GM23338 (cell line): ENCODE measurements at regions not wholly inside any gene's neighbourhood (a gene's known extent, or its start where the extent isn't known, plus 50 kb on each side); places are given as distances from the start of the nearest gene placed in this dataset.

Experiments used
- CREB1 ChIP-seq: fragments of 250-450 bp; sonication (Bioruptor Pico); IDR thresholded peaks from 2 replicates; pipeline ENCODE4 v1.5.0; 2020; ENCODE audit warnings: low read depth, mild to moderate bottlenecking, moderate library complexity
- EZH2 ChIP-seq: fragments of 200-600 bp; sonication (generic); IDR thresholded peaks from one replicate; pipeline ENCODE4 v1.8.0; 2017; ENCODE audit warnings: antibody characterized with exemption, mild to moderate bottlenecking, low read depth; ENCODE audit not compliant: unreplicated experiment
- EZH2phosphoT487 ChIP-seq: fragments of 200-600 bp; sonication (generic); IDR thresholded peaks from one replicate; pipeline ENCODE4 v1.8.1; 2018; ENCODE audit warnings: antibody characterized with exemption; ENCODE audit not compliant: unreplicated experiment
- JUNB ChIP-seq: IDR thresholded peaks from one replicate; pipeline ENCODE4 v1.6.1; 2016; ENCODE audit warnings: antibody characterized with exemption; ENCODE audit not compliant: unreplicated experiment
- NANOG ChIP-seq: IDR thresholded peaks from 2 replicates; pipeline ENCODE4 v1.6.1; 2016; ENCODE audit warnings: antibody characterized with exemption, borderline replicate concordance
- POLR2AphosphoS5 ChIP-seq: IDR thresholded peaks from 2 replicates; pipeline ENCODE4 v1.6.1; 2016; ENCODE audit warnings: antibody characterized with exemption, low read depth
- STAT1 ChIP-seq: IDR thresholded peaks from one replicate; pipeline ENCODE4 v1.6.1; 2016; ENCODE audit warnings: antibody characterized with exemption; ENCODE audit not compliant: unreplicated experiment
- ZNF114 ChIP-seq: fragments of 250-450 bp; sonication (Bioruptor Pico); IDR thresholded peaks from 2 replicates; pipeline ENCODE4 v1.5.0; 2020; ENCODE audit warnings: mild to moderate bottlenecking, moderate library complexity
- ZNF331 ChIP-seq: fragments of 250-450 bp; sonication (Bioruptor Pico); IDR thresholded peaks from 2 replicates; pipeline ENCODE4 v1.5.0; 2020; ENCODE audit warnings: low read depth, mild to moderate bottlenecking, moderate library complexity
- TF ChIP-seq, protein P1 (sequence below), 2 experiments: fragments of 200-600 bp in 1 of 2; sonication (generic) in 1 of 2; conservative IDR thresholded peaks; 2 replicates each; pipeline versions ENCODE4 v1.5.1 to v1.6.1; 2016 to 2017; ENCODE audit warnings: antibody characterized with exemption in 2 of 2, low read depth in 2 of 2, mild to moderate bottlenecking in 2 of 2, moderate library complexity in 1 of 2
- TF ChIP-seq, protein P2 (sequence below): IDR thresholded peaks from 2 replicates; pipeline ENCODE4 v1.6.1; 2016; ENCODE audit warnings: antibody characterized with exemption
- TF ChIP-seq, protein P3 (sequence below): IDR thresholded peaks from one replicate; pipeline ENCODE4 v1.6.1; 2018; ENCODE audit warnings: antibody characterized with exemption; ENCODE audit not compliant: unreplicated experiment
- TF ChIP-seq, protein P4 (sequence below): fragments of 250-450 bp; sonication (Bioruptor Pico); IDR thresholded peaks from 2 replicates; pipeline ENCODE4 v1.5.0; 2020; ENCODE audit warnings: mild to moderate bottlenecking, moderate library complexity

DNA sequence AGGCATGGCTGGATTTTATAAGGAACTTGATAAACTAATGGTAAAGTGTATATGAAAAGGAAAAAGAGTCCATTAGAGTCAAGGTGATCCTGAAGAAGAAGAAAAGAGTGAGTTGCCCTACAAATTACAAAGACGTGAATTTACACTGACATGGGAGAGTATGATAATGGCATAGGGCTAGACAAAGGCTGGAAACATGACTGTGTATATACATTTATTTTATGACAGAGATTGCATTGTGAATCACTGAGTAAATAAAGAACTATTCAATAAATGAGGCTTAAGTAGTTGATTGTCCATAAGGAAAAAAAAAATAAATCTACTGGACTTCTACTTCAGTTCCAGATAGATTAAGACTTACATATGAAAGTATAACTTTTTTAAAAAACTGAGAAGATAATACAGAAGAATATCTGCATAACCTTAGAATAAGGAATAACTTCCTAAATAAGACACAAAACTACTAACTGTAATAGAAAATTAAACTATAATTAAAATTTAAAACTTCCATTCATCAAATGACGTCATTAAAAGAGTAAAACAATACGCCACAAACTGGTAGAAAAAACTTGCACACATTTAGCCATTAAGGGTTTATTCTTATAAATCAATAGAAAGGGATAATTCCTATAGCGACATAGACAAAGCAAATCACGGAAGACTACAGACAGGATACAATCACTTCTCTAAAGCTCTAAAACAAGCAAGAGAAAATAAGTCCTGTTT is 278.5 kb downstream of the NOVA1 start:
- TF ChIP-seq, protein P1, sequence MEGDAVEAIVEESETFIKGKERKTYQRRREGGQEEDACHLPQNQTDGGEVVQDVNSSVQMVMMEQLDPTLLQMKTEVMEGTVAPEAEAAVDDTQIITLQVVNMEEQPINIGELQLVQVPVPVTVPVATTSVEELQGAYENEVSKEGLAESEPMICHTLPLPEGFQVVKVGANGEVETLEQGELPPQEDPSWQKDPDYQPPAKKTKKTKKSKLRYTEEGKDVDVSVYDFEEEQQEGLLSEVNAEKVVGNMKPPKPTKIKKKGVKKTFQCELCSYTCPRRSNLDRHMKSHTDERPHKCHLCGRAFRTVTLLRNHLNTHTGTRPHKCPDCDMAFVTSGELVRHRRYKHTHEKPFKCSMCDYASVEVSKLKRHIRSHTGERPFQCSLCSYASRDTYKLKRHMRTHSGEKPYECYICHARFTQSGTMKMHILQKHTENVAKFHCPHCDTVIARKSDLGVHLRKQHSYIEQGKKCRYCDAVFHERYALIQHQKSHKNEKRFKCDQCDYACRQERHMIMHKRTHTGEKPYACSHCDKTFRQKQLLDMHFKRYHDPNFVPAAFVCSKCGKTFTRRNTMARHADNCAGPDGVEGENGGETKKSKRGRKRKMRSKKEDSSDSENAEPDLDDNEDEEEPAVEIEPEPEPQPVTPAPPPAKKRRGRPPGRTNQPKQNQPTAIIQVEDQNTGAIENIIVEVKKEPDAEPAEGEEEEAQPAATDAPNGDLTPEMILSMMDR (conservative IDR thresholded peaks at IDR 0.05; ENCODE audit: low read depth in 2 of 2) = no peak
- TF ChIP-seq, protein P2, sequence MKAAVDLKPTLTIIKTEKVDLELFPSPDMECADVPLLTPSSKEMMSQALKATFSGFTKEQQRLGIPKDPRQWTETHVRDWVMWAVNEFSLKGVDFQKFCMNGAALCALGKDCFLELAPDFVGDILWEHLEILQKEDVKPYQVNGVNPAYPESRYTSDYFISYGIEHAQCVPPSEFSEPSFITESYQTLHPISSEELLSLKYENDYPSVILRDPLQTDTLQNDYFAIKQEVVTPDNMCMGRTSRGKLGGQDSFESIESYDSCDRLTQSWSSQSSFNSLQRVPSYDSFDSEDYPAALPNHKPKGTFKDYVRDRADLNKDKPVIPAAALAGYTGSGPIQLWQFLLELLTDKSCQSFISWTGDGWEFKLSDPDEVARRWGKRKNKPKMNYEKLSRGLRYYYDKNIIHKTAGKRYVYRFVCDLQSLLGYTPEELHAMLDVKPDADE = no peak
- TF ChIP-seq POLR2AphosphoS5 (no peak), EZH2 (no peak), ZNF114 (CRISPR knock-in tag) (no peak), EZH2phosphoT487 (no peak), JUNB (no peak), ZNF331 (no peak), STAT1 (no peak), CREB1 (CRISPR knock-in tag) (no peak), NANOG (no peak)
- TF ChIP-seq, protein P3, sequence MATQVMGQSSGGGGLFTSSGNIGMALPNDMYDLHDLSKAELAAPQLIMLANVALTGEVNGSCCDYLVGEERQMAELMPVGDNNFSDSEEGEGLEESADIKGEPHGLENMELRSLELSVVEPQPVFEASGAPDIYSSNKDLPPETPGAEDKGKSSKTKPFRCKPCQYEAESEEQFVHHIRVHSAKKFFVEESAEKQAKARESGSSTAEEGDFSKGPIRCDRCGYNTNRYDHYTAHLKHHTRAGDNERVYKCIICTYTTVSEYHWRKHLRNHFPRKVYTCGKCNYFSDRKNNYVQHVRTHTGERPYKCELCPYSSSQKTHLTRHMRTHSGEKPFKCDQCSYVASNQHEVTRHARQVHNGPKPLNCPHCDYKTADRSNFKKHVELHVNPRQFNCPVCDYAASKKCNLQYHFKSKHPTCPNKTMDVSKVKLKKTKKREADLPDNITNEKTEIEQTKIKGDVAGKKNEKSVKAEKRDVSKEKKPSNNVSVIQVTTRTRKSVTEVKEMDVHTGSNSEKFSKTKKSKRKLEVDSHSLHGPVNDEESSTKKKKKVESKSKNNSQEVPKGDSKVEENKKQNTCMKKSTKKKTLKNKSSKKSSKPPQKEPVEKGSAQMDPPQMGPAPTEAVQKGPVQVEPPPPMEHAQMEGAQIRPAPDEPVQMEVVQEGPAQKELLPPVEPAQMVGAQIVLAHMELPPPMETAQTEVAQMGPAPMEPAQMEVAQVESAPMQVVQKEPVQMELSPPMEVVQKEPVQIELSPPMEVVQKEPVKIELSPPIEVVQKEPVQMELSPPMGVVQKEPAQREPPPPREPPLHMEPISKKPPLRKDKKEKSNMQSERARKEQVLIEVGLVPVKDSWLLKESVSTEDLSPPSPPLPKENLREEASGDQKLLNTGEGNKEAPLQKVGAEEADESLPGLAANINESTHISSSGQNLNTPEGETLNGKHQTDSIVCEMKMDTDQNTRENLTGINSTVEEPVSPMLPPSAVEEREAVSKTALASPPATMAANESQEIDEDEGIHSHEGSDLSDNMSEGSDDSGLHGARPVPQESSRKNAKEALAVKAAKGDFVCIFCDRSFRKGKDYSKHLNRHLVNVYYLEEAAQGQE = no peak
- TF ChIP-seq, protein P4, sequence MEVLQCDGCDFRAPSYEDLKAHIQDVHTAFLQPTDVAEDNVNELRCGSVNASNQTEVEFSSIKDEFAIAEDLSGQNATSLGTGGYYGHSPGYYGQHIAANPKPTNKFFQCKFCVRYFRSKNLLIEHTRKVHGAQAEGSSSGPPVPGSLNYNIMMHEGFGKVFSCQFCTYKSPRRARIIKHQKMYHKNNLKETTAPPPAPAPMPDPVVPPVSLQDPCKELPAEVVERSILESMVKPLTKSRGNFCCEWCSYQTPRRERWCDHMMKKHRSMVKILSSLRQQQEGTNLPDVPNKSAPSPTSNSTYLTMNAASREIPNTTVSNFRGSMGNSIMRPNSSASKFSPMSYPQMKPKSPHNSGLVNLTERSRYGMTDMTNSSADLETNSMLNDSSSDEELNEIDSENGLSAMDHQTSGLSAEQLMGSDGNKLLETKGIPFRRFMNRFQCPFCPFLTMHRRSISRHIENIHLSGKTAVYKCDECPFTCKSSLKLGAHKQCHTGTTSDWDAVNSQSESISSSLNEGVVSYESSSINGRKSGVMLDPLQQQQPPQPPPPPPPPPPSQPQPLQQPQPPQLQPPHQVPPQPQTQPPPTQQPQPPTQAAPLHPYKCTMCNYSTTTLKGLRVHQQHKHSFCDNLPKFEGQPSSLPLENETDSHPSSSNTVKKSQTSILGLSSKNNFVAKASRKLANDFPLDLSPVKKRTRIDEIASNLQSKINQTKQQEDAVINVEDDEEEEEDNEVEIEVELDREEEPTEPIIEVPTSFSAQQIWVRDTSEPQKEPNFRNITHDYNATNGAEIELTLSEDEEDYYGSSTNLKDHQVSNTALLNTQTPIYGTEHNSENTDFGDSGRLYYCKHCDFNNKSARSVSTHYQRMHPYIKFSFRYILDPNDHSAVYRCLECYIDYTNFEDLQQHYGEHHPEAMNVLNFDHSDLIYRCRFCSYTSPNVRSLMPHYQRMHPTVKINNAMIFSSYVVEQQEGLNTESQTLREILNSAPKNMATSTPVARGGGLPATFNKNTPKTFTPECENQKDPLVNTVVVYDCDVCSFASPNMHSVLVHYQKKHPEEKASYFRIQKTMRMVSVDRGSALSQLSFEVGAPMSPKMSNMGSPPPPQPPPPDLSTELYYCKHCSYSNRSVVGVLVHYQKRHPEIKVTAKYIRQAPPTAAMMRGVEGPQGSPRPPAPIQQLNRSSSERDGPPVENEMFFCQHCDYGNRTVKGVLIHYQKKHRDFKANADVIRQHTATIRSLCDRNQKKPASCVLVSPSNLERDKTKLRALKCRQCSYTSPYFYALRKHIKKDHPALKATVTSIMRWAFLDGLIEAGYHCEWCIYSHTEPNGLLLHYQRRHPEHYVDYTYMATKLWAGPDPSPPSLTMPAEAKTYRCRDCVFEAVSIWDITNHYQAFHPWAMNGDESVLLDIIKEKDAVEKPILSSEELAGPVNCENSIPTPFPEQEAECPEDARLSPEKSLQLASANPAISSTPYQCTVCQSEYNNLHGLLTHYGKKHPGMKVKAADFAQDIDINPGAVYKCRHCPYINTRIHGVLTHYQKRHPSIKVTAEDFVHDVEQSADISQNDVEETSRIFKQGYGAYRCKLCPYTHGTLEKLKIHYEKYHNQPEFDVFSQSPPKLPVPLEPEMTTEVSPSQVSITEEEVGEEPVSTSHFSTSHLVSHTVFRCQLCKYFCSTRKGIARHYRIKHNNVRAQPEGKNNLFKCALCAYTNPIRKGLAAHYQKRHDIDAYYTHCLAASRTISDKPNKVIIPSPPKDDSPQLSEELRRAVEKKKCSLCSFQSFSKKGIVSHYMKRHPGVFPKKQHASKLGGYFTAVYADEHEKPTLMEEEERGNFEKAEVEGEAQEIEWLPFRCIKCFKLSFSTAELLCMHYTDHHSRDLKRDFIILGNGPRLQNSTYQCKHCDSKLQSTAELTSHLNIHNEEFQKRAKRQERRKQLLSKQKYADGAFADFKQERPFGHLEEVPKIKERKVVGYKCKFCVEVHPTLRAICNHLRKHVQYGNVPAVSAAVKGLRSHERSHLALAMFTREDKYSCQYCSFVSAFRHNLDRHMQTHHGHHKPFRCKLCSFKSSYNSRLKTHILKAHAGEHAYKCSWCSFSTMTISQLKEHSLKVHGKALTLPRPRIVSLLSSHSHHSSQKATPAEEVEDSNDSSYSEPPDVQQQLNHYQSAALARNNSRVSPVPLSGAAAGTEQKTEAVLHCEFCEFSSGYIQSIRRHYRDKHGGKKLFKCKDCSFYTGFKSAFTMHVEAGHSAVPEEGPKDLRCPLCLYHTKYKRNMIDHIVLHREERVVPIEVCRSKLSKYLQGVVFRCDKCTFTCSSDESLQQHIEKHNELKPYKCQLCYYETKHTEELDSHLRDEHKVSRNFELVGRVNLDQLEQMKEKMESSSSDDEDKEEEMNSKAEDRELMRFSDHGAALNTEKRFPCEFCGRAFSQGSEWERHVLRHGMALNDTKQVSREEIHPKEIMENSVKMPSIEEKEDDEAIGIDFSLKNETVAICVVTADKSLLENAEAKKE = no peak
